ENCODE measurements at regions not wholly inside any gene's neighbourhood (a gene's known extent, or its start where the extent isn't known, plus 50 kb on each side); places are given as distances from the start of the nearest gene placed in this dataset.

GRCh38 chr6:88378639-88379038 lies 212.5 kb upstream of the CNR1 start:
- H3K27ac ChIP-seq = no peak overlapping the region
- DNase-seq (ENCODE audit: low read depth, low spot score) = no peak
- no peak overlapping the region for H3K4me3 ChIP-seq
- no peaks in the 10 kb centered on the region for H3K36me3 ChIP-seq (ENCODE audit: insufficient read depth, low read length)
- no peaks in the 10 kb centered on the region for H3K9me3 ChIP-seq (ENCODE audit: low read depth, low read length)
- no peak overlapping the region for H3K9ac ChIP-seq (ENCODE audit: insufficient read length)
- TF ChIP-seq EZH2 (IDR thresholded peaks at IDR 0.05) = no peak
- TF ChIP-seq FOXP2 (optimal IDR thresholded peaks at IDR 0.05; ENCODE audit: control extremely low read depth, extremely low read length, insufficient read depth) = no peak
- TF ChIP-seq POLR2AphosphoS5 (IDR thresholded peaks at IDR 0.05; ENCODE audit: borderline replicate concordance, low read depth, low read length) = no peak

- Histone ChIP-seq H3K9ac (ENCODE audit: insufficient read length) (no peak overlapping the region), H3K9me3 (ENCODE audit: low read depth, low read length) (no peaks in the 10 kb centered on the region), H3K4me3 (no peak overlapping the region), H3K27ac (no peak overlapping the region), H3K36me3 (ENCODE audit: insufficient read depth, low read length) (no peaks in the 10 kb centered on the region)
- no peak for DNase-seq (ENCODE audit: low read depth, low spot score)
- TF ChIP-seq POLR2AphosphoS5 (IDR thresholded peaks at IDR 0.05; ENCODE audit: borderline replicate concordance, low read depth, low read length) (no peak), EZH2 (IDR thresholded peaks at IDR 0.05) (no peak), FOXP2 (optimal IDR thresholded peaks at IDR 0.05; ENCODE audit: control extremely low read depth, extremely low read length, insufficient read depth) (no peak)
Observed at GRCh38 chr6:88377976-88378568, 211.9 kb upstream of the CNR1 start.

- TF ChIP-seq EZH2 (IDR thresholded peaks at IDR 0.05) (no peak), FOXP2 (optimal IDR thresholded peaks at IDR 0.05; ENCODE audit: control extremely low read depth, extremely low read length, insufficient read depth) (no peak), POLR2AphosphoS5 (IDR thresholded peaks at IDR 0.05; ENCODE audit: borderline replicate concordance, low read depth, low read length) (no peak)
- no peak for DNase-seq (ENCODE audit: low read depth, low spot score)
Observed at GRCh38 chr6:88376768-88377387, 210.7 kb upstream of the CNR1 start.

GRCh38 chr6:88376197-88376596 lies 210.1 kb upstream of the CNR1 start:
- Histone ChIP-seq H3K9ac (ENCODE audit: insufficient read length) (no peak overlapping the region), H3K36me3 (ENCODE audit: insufficient read depth, low read length) (no peaks in the 10 kb centered on the region), H3K9me3 (ENCODE audit: low read depth, low read length) (no peaks in the 10 kb centered on the region), H3K27ac (no peak overlapping the region), H3K4me3 (no peak overlapping the region)
- DNase-seq (ENCODE audit: low read depth, low spot score) = no peak
- TF ChIP-seq FOXP2 (optimal IDR thresholded peaks at IDR 0.05; ENCODE audit: control extremely low read depth, extremely low read length, insufficient read depth) (no peak), EZH2 (IDR thresholded peaks at IDR 0.05) (no peak), POLR2AphosphoS5 (IDR thresholded peaks at IDR 0.05; ENCODE audit: borderline replicate concordance, low read depth, low read length) (no peak)

More at GRCh38 chr6:88376768-88377387, 210.7 kb upstream of the CNR1 start:
- Histone ChIP-seq H3K4me3 (no peak overlapping the region), H3K9me3 (ENCODE audit: low read depth, low read length) (no peaks in the 10 kb centered on the region), H3K36me3 (ENCODE audit: insufficient read depth, low read length) (no peaks in the 10 kb centered on the region), H3K27ac (no peak overlapping the region), H3K9ac (ENCODE audit: insufficient read length) (no peak overlapping the region)

- H3K4me3 ChIP-seq = no peak overlapping the region
- no peak overlapping the region for H3K9ac ChIP-seq (ENCODE audit: insufficient read length)
- no peak overlapping the region for H3K27ac ChIP-seq
- no peak for DNase-seq (ENCODE audit: low read depth, low spot score)
- H3K36me3 ChIP-seq (ENCODE audit: insufficient read depth, low read length) = no peaks in the 10 kb centered on the region
- TF ChIP-seq POLR2AphosphoS5 (IDR thresholded peaks at IDR 0.05; ENCODE audit: borderline replicate concordance, low read depth, low read length) (no peak), FOXP2 (optimal IDR thresholded peaks at IDR 0.05; ENCODE audit: control extremely low read depth, extremely low read length, insufficient read depth) (no peak), EZH2 (IDR thresholded peaks at IDR 0.05) (no peak)
- H3K9me3 ChIP-seq (ENCODE audit: low read depth, low read length) = no peaks in the 10 kb centered on the region
Observed at GRCh38 chr6:88374553-88374952, 208.4 kb upstream of the CNR1 start.

GRCh38 chr6:88371480-88371879 lies 205.3 kb upstream of the CNR1 start:
- no peak overlapping the region for H3K4me3 ChIP-seq
- no peak overlapping the region for H3K9ac ChIP-seq (ENCODE audit: insufficient read length)
- H3K36me3 ChIP-seq (ENCODE audit: insufficient read depth, low read length) = no peaks in the 10 kb centered on the region
- no peaks in the 10 kb centered on the region for H3K9me3 ChIP-seq (ENCODE audit: low read depth, low read length)
- DNase-seq (ENCODE audit: low read depth, low spot score) = no peak
- H3K27ac ChIP-seq = no peak overlapping the region
- TF ChIP-seq EZH2 (IDR thresholded peaks at IDR 0.05) = no peak
- TF ChIP-seq POLR2AphosphoS5 (IDR thresholded peaks at IDR 0.05; ENCODE audit: borderline replicate concordance, low read depth, low read length) = no peak
- no peak for TF ChIP-seq FOXP2 (optimal IDR thresholded peaks at IDR 0.05; ENCODE audit: control extremely low read depth, extremely low read length, insufficient read depth)

GRCh38 chr6:88370127-88370710 lies 204.1 kb upstream of the CNR1 start:
- no peak overlapping the region for H3K9ac ChIP-seq (ENCODE audit: insufficient read length)
- no peaks in the 10 kb centered on the region for H3K36me3 ChIP-seq (ENCODE audit: insufficient read depth, low read length)
- no peak for DNase-seq (ENCODE audit: low read depth, low spot score)
- H3K4me3 ChIP-seq = no peak overlapping the region
- no peak for TF ChIP-seq POLR2AphosphoS5 (IDR thresholded peaks at IDR 0.05; ENCODE audit: borderline replicate concordance, low read depth, low read length)
- H3K27ac ChIP-seq = no peak overlapping the region
- H3K9me3 ChIP-seq (ENCODE audit: low read depth, low read length) = no peaks in the 10 kb centered on the region

GRCh38 chr6:88369262-88369661 lies 203.1 kb upstream of the CNR1 start:
- Histone ChIP-seq H3K9ac (ENCODE audit: insufficient read length) (no peak overlapping the region), H3K4me3 (no peak overlapping the region), H3K9me3 (ENCODE audit: low read depth, low read length) (no peaks in the 10 kb centered on the region), H3K36me3 (ENCODE audit: insufficient read depth, low read length) (no peaks in the 10 kb centered on the region), H3K27ac (no peak overlapping the region)
- TF ChIP-seq FOXP2 (optimal IDR thresholded peaks at IDR 0.05; ENCODE audit: control extremely low read depth, extremely low read length, insufficient read depth) (no peak), EZH2 (IDR thresholded peaks at IDR 0.05) (no peak), POLR2AphosphoS5 (IDR thresholded peaks at IDR 0.05; ENCODE audit: borderline replicate concordance, low read depth, low read length) (no peak)
- DNase-seq (ENCODE audit: low read depth, low spot score) = no peak
